RPMI7951 (cell line): ENCODE measurements at regions not wholly inside any gene's neighbourhood (a gene's known extent, or its start where the extent isn't known, plus 50 kb on each side); places are given as distances from the start of the nearest gene placed in this dataset.

Experiments used
- DNase-seq: peaks from one replicate; pipeline ENCODE4 v3.0.0-alpha.2; 2012; ENCODE audit warnings: low read depth

DNA sequence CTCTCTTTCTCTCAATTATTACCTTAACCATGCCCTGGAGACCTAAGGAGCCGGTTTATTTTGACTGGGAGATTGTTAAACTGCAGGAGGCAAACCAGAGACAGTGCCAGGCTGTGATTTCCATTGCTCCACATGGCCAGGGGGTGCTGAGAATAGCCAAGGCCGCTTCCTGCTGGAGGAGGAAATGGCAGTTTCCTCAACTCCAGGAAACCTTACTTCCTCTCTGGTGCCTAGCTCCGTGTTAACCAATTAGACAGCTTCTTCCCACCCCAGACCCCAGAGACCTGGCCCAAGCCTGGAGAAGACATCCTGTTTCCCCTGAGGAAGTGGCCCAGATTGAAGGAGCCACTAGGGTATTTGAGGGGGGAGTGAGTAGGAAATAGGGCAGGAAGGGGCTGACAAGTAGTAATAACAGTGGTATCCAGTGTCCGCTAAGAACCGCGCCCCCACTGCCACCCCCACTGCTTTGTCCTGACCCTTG is 161.2 kb downstream of the PLPP3 start:
- no peak for DNase-seq

DNA sequence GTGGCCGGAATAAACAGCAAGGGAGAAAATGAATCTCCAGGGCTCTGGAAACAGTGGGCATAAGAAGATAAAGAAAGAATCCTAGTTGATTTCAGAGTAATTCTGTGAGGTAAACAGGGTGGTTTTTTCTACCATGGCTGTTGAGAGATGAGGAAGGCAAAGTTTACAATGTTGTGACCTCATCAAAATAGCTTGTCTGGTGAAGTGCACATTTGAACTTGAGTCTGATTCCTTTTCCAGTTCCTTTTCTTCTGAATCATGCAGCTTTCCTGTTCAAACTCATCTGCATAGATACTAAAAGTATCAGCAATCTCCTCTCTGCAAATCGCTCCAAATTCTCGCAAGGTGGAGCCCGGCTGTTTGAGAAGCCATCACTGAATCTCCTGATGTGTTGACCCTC is 161.7 kb downstream of the PLPP3 start:
- DNase-seq = no peak

GRCh38 chr1:56416495-56416894 is 162.9 kb downstream of the PLPP3 start:
- peak; percentile 65 for DNase-seq

DNA sequence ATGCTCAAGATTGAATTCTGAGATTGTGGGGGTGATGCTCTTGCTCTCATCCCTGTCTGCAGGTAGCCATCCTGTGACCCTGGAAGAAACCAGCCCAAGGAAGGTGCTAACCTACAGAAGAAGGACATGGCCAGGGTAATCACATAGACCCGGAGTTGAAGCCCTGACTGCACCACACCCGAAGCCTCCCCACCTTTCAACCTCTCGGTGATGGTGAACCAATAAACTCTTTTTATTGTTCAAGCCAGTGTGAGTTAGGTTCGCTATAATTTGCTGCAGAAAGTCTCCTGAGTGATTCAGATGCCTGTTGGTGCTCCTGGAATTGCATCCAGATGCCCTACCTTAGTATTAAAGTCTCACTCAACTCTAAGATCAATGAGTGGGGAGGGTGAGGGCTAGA is 163.6 kb downstream of the PLPP3 start:
- DNase-seq = no peak

DNA sequence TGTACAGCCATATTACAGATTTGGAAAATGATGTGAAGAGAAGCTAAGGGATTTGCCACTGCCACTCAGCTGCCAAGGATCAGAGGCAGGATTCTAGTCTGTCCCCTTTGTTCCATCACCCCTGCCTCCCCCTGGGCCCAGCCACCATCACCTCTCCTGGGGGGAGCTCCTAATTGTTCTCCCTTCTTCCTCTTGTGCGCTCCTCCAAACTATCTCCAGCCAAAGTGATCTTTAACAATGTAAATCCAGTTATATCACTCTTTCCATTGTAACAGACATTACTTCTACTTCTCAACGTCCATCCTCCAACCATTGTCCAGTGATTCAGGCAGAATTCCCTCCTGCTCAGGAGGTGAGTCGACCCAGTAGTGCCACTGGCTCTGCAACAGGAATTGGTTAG is 164.1 kb downstream of the PLPP3 start:
- no peak for DNase-seq

GRCh38 chr1:56414728-56415224 is 164.6 kb downstream of the PLPP3 start:
- DNase-seq = peak; percentile 45

DNA sequence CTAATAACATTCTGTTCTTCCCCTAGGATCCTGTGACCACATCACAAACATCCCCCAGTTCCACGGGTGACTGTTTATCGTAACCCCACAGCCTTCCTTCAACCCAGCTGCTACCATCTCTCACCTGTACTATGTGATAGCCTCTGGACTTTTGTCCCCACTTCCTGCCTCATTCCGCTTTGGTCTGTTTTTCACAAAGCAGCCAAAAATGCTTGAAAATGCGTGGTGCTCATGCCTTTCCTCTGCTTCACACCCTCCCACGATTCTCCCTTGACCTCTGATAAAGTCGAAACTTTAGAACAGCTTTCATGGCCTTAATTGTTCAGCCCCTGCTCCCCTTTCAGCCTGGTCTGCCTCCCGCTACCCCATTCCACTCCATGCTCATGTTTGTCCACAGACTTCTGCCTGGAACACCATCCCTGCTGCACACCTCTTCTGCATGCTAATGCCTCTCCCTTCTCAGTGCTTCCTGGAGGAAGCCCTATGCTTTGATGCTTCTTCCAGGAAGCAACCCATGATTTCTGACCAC is 165.6 kb downstream of the PLPP3 start:
- DNase-seq = no peak

- peak; percentile 82 for DNase-seq
Measured at GRCh38 chr1:56411484-56412180, 167.7 kb downstream of the PLPP3 start.

DNA sequence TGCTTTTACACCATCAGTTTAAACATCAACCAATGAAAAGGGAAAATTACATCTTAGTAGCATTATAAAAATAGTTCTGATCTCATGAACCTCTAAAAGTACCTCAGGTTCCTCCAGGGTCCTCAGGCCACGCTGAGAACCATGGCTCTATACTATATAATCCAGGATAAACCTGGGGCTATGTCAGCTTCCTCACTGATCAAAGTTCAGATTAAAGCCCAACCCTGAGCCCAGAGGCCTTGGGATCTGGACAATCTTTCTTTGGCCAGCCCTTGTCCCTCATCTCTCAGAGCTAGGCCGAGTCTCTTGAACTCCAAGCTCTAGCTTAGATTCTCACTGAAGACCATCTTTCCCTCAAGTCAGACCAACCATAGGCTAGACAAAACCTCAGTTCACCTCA is 168.3 kb downstream of the PLPP3 start:
- DNase-seq = no peak

DNA sequence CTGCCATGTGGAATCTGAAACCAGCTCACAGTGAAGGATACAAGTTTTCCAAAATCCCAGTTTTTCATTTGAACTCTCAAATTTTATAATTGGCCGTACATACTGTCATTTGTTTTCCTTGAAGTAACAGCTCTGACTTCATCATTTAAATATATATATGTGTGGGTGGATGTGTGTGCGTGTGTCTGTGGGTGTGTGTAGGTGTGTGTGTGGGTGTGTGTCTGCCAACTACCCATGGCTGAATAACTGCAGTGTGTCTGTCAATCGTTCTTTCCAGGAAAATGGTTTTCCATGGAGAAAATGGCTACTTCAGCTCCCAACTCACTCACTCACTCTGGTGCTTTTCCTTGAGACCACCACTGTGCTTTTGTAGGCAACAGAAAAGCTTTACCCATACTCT is 169.0 kb downstream of the PLPP3 start:
- no peak for DNase-seq

DNA sequence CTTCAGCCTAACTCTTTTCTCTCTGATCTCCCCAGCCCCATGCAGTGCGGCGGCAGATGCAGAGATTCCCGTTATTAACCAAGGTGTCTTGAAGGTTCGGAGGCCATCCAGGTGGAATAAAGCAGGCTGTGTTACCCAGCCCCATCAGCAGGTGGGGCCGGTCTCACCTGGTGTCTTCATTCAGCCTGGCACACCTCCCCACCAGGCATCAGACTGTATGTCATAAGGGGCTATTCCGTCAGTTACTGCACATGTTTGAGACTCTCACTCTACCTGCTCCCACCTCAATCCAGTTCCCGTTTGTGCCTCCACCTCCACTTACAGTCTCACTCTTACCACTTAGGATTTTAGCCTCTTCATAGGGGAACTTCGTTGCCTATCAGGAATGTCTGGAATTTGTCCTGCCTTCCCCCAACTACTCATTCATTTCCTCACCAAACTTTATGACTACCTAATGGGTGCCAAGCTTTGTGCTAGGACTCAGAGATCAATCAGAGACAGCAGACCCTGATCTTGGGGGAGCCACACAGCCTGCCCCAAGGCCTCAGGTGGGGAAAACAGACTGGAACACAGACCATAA is 170.2 kb downstream of the PLPP3 start:
- no peak for DNase-seq

DNA sequence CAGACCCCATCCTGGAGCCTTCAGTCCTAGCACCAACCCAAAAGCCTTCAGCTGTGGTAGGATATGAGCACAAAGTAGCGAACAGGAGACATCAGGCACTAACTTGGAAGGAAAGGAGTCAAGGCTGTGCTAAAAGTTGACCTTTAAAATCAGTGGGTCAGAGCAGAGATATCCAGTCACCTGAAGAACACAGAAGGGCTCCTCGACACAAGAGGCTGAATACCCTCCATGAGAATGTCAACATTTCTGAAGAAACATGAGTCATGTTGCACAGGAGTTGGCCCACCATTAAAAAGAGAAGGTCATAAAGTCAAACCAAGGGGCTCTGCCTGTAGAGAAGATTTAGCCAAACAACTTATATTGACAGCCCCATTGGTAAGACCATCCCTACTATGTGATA is 172.5 kb downstream of the PLPP3 start:
- DNase-seq = no peak

GRCh38 chr1:56404561-56405030 is 174.8 kb downstream of the PLPP3 start:
- peak; percentile 93 for DNase-seq

- DNase-seq = peak; percentile 71
Measured at GRCh38 chr1:56404066-56404465, 175.3 kb downstream of the PLPP3 start.

- peak; percentile 60 for DNase-seq
Measured at GRCh38 chr1:56403321-56403720, 176.0 kb downstream of the PLPP3 start.

DNA sequence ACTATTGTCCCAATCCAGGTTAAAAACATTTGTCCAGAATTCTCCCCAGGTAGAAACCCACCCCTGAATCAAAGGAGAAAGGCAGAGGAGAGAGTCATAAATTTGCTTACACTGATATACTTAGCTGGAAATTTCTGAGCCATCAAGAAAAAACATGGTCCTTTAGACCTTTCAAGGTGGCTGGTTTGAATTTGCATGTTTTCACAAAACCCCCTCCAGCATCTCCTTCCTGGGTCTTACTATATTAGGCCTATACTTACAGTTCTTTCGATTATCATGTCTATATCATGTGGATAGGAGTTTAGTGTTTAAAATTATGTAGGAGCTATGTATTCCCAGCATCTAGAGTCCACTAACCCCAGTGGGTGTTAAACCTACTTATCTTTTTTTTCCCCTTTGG is 178.2 kb downstream of the PLPP3 start:
- DNase-seq = no peak

DNA sequence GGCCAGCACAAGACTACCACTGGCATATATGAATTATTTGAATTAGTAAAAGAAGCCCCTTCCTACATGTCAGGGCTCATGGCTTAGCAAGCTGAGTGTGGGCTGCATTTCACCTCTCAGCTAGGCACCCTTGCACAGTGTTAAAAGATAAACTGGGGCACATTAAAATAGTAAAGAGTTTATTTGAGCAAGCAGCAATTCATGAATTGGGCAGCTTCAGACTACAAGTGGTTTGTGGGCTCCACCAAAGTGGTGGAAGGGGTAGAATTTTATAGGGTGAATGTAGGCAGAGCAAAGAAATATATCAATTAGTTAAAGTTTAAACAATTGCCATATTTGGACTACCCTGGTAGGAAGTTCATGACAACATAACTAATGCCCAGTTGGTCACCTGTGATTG is 178.8 kb downstream of the PLPP3 start:
- no peak for DNase-seq

DNA sequence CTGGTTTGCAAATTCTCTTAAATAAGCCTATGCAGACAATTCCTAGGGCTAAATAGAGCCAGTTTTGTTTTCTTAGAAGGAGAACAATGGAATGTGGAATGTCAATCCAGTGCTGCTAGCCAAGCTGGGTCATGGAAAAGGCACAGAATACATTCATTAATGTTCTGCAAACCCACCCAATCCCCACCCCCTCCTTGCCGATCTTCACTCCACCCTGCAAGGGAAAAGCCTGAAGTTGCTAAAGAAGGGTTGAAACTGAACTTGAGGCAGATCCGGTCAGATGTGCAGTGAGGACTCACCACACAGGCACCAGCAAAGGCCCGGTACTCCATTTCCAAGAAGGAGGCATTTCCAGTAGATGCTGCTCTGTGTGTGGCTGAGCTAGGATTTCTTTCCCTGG is 179.6 kb downstream of the PLPP3 start:
- DNase-seq = no peak

DNA sequence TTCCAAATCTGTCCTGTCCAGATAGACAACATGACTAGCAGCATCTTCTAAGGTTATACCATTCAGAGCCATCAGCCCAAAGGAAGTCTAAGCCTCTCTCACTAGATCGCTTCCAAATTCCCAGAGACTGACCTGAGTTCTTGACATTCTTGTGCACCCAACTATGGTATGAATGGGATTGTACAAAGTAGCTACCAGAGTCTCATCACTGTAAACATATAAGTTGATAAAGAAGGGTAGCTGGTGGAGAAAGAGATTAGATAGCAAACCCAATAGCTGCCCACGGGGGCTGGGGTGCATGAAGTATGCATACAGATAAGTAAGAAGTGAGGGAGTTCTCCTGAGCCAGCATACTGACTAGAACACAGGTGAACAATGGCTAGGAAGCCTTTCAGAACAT is 180.0 kb downstream of the PLPP3 start:
- no peak for DNase-seq

GRCh38 chr1:56397811-56398231 is 181.5 kb downstream of the PLPP3 start:
- peak; percentile 52 for DNase-seq

GRCh38 chr1:56397409-56397808 is 182.0 kb downstream of the PLPP3 start:
- no peak for DNase-seq

DNA sequence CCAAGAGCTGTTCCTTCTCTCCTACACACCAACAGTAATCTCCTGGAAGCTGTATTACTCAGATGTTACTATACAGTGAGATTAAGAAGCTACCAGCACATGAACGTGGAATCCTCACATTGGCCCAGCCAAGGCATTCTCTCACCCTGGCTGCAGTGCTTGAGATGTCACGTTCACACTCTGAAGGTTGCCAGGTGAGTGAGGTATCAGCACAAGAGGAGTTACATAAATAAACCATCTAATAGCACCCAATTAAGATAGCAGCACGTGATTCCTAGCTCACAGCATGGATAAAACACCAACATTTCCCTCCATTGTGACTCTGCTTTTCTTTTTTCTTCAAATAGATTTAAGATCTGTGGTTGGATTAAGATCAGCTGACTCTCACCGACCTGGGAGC is 182.8 kb downstream of the PLPP3 start:
- DNase-seq = no peak

DNA sequence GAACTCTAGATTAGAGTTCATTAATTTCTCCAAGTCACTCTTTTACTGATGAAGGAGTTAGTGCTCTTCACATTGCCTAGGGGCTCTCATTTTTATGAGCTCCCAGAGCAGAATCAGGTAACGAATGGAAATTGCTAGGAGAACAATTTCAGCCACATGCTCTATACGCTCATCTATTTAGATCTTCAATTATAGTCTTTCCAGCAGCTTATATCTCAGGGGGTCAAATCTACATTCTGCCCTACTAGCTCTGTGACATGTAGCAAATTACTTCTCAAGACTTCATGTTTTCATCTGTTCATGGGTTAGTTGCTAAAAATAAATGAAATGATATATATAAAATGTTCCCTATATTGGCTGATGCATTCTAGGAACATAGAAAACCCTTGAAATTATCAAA is 183.6 kb downstream of the PLPP3 start:
- DNase-seq = no peak
